Ovary (tissue), 7 donors: ENCODE measurements at regions not wholly inside any gene's neighbourhood (a gene's known extent, or its start where the extent isn't known, plus 50 kb on each side); places are given as distances from the start of the nearest gene placed in this dataset.

Source experiments
- DNase-seq, 5 donors: peaks; one replicate each; pipeline ENCODE4 v3.0.0-alpha.2; 2019 to 2020
- H3K27ac ChIP-seq, 2 donors: fragments of 200-600 bp; one replicate each; pipeline versions ENCODE4 v1.5.1 to v1.8.0; 2019 to 2022
- H3K27me3 ChIP-seq: fragments of 200-600 bp; one replicate; pipeline ENCODE4 v1.8.0; 2022
- H3K36me3 ChIP-seq: fragments of 200-600 bp; sonication (generic); one replicate; pipeline ENCODE4 v1.5.1; 2019
- H3K4me1 ChIP-seq: one replicate; pipeline ENCODE4 v1.8.1; 2013; ENCODE audit warnings: mild to moderate bottlenecking, moderate library complexity; ENCODE audit not compliant: insufficient read depth
- H3K4me3 ChIP-seq: fragments of 200-600 bp; sonication (generic); one replicate; pipeline ENCODE4 v1.5.1; 2017
- H3K9me3 ChIP-seq, 2 donors: fragments of 200-600 bp in 1 of 2; sonication (generic) in 1 of 2; one replicate each; pipeline versions ENCODE4 v1.5.1 to v1.8.1; 2013 to 2019; ENCODE audit warnings: mild to moderate bottlenecking in 1 of 2, moderate library complexity in 1 of 2
- CTCF ChIP-seq, 3 donors: fragments of 450-650 bp in 2 of 3; fragments of 200-600 bp in 1 of 3; IDR thresholded peaks; one replicate each; pipeline versions ENCODE4 v1.5.1 to v1.8.0; 2016 to 2022; ENCODE audit warnings: antibody characterized with exemption in 3 of 3, mild to moderate bottlenecking in 1 of 3
- EP300 ChIP-seq: sonication (generic); formaldehyde crosslinking; IDR thresholded peaks from one replicate; pipeline ENCODE4 v1.6.1; 2017; ENCODE audit warnings: antibody characterized with exemption
- POLR2A ChIP-seq: fragments of 450-650 bp; IDR thresholded peaks from one replicate; pipeline ENCODE4 v1.6.1; 2017; ENCODE audit warnings: antibody characterized with exemption, mild to moderate bottlenecking, moderate library complexity
- WGBS, 3 donors: extraction: QIAGEN DNeasy Blood & Tissue Kit in 1 of 3; methylation state at CpG; one replicate each; pipeline versions ENCODE4 v1.1.5 to v1.1.7; 2013 to 2017; 5-methylcytosine and 5-hydroxymethylcytosine counted together
- intact Hi-C, 4 donors: fragments of 100-400 bp; cut with DNase I; formaldehyde crosslinking; loops; one replicate each; pipeline versions ENCODE4 v1.11.0 to v1.15.1; 2022 to 2023
- donor health status: DM: no; HTN: no; CAD: no; lungs with moderate emphysema.
- donor health status: DM: no; HTN: no; CAD: no.
- donor health status: Bipolar disorder and iron deficiency.
- donor health status: DM: no; HTN: no; CAD: no.
- donor health status: DM: yes; HTN: yes; CAD: no.

- Histone ChIP-seq H3K4me1 (no peaks in the 10 kb centered on the region), H3K4me3 (no peak overlapping the region), H3K36me3 (no peaks in the 10 kb centered on the region), H3K9me3 (no peaks in the 10 kb centered on the region), H3K27ac (no peak overlapping the region), H3K27me3 (no peaks in the 10 kb centered on the region)
- intact Hi-C loops = no loop called here
- TF ChIP-seq CTCF (IDR thresholded peaks at IDR 0.05) (no peak), POLR2A (no peak), EP300 (no peak)
- no peak for DNase-seq
- WGBS, 3 donors = 97 to 100% (median 98%) methylated on average over 1 of the region's 1 CpG
Measured at GRCh38 chr16:65494609-65495008, 372.7 kb upstream of the CDH11 start.

- DNase-seq = no peak
- no peaks in the 10 kb centered on the region for H3K36me3 ChIP-seq
- TF ChIP-seq EP300 = no peak
- no peak for TF ChIP-seq POLR2A
- TF ChIP-seq CTCF (IDR thresholded peaks at IDR 0.05) = no peak
- H3K9me3 ChIP-seq = no peaks in the 10 kb centered on the region
- H3K27ac ChIP-seq = no peak overlapping the region
- WGBS, 3 donors = 94 to 100% (median 97%) methylated on average over 1 of the region's 1 CpG
- intact Hi-C loops = no loop called here
- no peaks in the 10 kb centered on the region for H3K27me3 ChIP-seq
- no peak overlapping the region for H3K4me3 ChIP-seq
- no peaks in the 10 kb centered on the region for H3K4me1 ChIP-seq
Measured at GRCh38 chr16:65494080-65494479, 372.2 kb upstream of the CDH11 start.

- Histone ChIP-seq H3K27ac (no peak overlapping the region), H3K4me1 (no peaks in the 10 kb centered on the region), H3K4me3 (no peak overlapping the region), H3K36me3 (no peaks in the 10 kb centered on the region), H3K27me3 (no peaks in the 10 kb centered on the region), H3K9me3 (no peaks in the 10 kb centered on the region)
- 64 to 93% (median 87%) methylated on average over 4 of the region's 4 CpGs for WGBS, 3 donors
- intact Hi-C loops = no loop called here
- TF ChIP-seq CTCF (IDR thresholded peaks at IDR 0.05) (no peak), POLR2A (no peak), EP300 (no peak)
- DNase-seq = no peak
Measured at GRCh38 chr16:65490286-65490685, 368.4 kb upstream of the CDH11 start.

GRCh38 chr16:65489531-65490023, 367.7 kb upstream of the CDH11 start:
- Histone ChIP-seq H3K4me1 (no peaks in the 10 kb centered on the region), H3K36me3 (no peaks in the 10 kb centered on the region), H3K27me3 (no peaks in the 10 kb centered on the region), H3K9me3 (no peaks in the 10 kb centered on the region), H3K27ac (no peak overlapping the region), H3K4me3 (no peak overlapping the region)
- no peak for DNase-seq
- WGBS, 3 donors = 76 to 82% (median 78%) methylated on average over 4 of the region's 4 CpGs
- intact Hi-C loops = no loop called here
- TF ChIP-seq CTCF (IDR thresholded peaks at IDR 0.05) (no peak), EP300 (no peak), POLR2A (no peak)
